ENCODE measurements at regions not wholly inside any gene's neighbourhood (a gene's known extent, or its start where the extent isn't known, plus 50 kb on each side); places are given as distances from the start of the nearest gene placed in this dataset.

DNA sequence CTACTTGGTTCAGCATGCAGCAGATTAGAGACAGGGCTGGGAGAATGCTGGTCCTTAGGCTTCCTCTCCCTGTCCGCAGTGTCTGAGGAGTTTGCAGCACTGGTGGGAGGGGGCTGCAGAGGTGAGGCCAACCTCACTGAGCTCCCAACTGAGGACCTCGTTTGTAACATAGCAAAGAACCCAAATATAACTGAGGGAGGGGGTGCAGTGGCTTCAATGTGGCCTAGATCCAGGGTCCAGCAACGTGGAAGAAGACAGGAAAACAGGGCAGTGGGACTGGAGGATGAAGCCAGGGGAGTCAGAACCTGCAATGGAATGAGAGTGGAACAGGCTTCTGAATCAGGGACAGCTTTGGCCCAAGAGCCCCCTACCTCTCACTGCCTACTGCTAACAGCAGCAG is 84.3 kb upstream of the MAFB start:
- TF ChIP-seq CTCF (IDR thresholded peaks at IDR 0.05) (no peak), EZH2 (IDR thresholded peaks at IDR 0.05; ENCODE audit: borderline replicate concordance, insufficient read depth, low read depth, low read length, poor library complexity, severe bottlenecking) (no peak)

All from B cell (primary cell).